ENCODE measurements at regions not wholly inside any gene's neighbourhood (a gene's known extent, or its start where the extent isn't known, plus 50 kb on each side); places are given as distances from the start of the nearest gene placed in this dataset.

DNA sequence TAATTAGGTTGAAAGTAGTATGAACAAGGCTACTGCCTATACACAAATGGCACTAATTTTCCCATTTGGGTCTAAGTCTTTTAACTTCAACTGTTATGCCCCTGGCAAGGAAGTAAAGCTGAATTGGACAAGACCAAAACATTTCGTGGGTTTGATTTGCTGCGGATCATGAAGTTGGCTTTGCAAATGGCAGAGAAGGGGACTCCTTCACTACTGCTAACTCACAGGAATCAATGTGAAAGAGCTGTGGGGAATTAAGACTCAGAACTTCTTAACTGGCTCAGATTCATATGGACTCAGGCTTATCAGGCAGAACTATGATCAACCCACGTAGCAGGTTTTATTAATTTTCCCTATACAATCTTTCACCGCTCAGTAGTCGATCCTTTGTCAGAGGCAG lies 73.8 kb upstream of the IFNE start:
- TF ChIP-seq, protein P1, sequence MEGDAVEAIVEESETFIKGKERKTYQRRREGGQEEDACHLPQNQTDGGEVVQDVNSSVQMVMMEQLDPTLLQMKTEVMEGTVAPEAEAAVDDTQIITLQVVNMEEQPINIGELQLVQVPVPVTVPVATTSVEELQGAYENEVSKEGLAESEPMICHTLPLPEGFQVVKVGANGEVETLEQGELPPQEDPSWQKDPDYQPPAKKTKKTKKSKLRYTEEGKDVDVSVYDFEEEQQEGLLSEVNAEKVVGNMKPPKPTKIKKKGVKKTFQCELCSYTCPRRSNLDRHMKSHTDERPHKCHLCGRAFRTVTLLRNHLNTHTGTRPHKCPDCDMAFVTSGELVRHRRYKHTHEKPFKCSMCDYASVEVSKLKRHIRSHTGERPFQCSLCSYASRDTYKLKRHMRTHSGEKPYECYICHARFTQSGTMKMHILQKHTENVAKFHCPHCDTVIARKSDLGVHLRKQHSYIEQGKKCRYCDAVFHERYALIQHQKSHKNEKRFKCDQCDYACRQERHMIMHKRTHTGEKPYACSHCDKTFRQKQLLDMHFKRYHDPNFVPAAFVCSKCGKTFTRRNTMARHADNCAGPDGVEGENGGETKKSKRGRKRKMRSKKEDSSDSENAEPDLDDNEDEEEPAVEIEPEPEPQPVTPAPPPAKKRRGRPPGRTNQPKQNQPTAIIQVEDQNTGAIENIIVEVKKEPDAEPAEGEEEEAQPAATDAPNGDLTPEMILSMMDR (IDR thresholded peaks at IDR 0.05; ENCODE audit: insufficient read depth, low read length, missing control alignments) = no peak
- no peak for DNase-seq (ENCODE audit: low read depth, low spot score)
- ChIA-PET CTCF (no interaction called here), POLR2A (no interaction called here)
- H3K4me3 ChIP-seq (ENCODE audit: low read depth, low read length) = peak overlapping the region; percentile 4

DNA sequence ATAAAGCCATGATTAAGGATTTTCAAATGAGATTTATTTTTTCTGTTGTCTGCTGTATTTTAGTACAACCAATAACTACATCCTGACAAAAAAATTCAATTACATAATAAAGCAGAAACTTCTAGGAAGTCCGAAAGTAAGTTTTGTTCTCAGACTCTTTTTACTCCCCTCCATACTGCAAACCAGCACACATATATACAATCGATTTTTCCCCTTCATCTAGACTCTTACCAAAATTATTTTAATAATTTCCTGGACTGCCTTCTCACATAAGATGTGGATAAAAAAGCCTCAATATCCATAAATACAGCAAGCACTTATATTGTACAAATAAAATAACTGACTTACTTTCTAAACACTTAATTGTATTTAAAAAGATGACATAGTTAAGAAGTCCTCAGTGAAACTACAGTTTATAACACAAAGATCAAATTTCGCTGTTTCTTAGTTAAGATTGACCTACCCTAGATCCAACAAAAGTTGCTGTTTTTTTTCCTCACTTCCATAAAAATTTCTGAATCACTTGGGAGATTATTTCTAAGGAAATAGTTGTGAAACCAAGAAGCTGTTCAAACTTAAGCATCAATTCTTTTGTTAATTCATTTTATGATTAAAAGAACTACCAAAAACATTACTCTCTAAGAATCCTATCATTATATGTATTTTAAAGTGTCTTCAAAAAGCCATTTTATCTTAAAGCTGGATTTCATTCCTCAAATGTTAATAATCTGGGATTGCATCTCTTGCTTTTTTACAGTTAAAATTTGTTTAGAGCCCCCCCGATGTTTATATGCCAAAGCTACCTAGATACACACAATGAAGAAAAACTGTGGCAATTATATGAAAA lies 74.7 kb upstream of the IFNE start:
- TF ChIP-seq, protein P1 (IDR thresholded peaks at IDR 0.05; ENCODE audit: insufficient read depth, low read length, missing control alignments) = no peak
- CTCF ChIA-PET = interaction anchor here (1.0 to 2.4 kb wide), 3 partner anchors 91 to 234 kb away, joined by 3 to 9 read pairs (median 3); no protein-coding TSS in a partner anchor
- DNase-seq (ENCODE audit: low read depth, low spot score) = no peak
- POLR2A ChIA-PET = interaction anchor here (0.7 kb wide), 1 partner anchor 222 kb away, joined by 3 read pairs; no protein-coding TSS in a partner anchor
- peak overlapping the region; percentile 76 for H3K4me3 ChIP-seq (ENCODE audit: low read depth, low read length)

DNA sequence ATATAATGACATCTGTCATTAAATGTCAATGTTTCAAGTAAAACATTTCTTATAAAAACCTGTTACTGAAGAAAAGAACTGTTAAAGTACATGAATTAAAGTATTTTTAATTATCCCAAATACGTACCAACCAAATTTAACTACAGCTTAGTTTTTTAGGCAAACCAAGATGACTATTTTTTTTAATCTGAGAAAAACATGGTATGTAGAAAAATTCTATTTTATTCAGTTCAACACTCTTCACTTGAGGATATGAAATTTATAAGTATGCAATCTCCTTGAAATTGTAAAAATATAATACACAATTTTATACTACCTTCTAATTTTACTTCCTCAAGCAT lies 75.3 kb upstream of the IFNE start:
- CTCF ChIA-PET = interaction anchor here (1.0 to 2.4 kb wide), 4 partner anchors 92 to 233 kb away, joined by 3 to 12 read pairs (median 6); no protein-coding TSS in a partner anchor
- peak overlapping the region; percentile 76 for H3K4me3 ChIP-seq (ENCODE audit: low read depth, low read length)
- TF ChIP-seq, protein P1 (IDR thresholded peaks at IDR 0.05; ENCODE audit: insufficient read depth, low read length, missing control alignments) = no peak
- DNase-seq (ENCODE audit: low read depth, low spot score) = no peak
- POLR2A ChIA-PET = interaction anchor here (0.7 kb wide), 1 partner anchor 222 kb away, joined by 3 read pairs; no protein-coding TSS in a partner anchor

DNA sequence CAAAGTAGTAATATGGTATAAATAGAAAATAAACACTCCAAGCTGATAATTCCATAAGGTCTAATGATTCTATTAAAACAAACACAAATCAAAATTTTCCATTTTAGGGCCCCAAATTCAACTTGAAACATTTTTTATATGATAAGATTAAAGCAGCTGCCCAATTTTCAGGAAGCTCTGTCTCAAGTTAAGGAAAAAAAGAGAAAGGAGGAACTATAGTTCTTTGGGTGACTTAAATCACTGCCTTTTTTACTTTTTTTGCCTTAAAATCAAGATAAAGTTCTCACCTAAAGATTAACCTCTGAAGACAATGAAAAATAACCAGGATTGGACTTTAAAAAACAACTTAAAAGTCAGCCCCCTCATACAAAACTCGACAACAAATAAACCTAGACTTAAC lies 76.0 kb upstream of the IFNE start:
- POLR2A ChIA-PET = interaction anchor here (1.7 to 1.8 kb wide), 2 partner anchors 34 to 120 kb away, joined by 7 to 8 read pairs; no protein-coding TSS in a partner anchor
- H3K4me3 ChIP-seq (ENCODE audit: low read depth, low read length) = peak overlapping the region; percentile 76
- DNase-seq (ENCODE audit: low read depth, low spot score) = no peak
- TF ChIP-seq, protein P1 (IDR thresholded peaks at IDR 0.05; ENCODE audit: insufficient read depth, low read length, missing control alignments) = no peak
- CTCF ChIA-PET = interaction anchor here (1.0 to 2.4 kb wide), 5 partner anchors 23 to 233 kb away, joined by 3 to 12 read pairs (median 9); no protein-coding TSS in a partner anchor

DNA sequence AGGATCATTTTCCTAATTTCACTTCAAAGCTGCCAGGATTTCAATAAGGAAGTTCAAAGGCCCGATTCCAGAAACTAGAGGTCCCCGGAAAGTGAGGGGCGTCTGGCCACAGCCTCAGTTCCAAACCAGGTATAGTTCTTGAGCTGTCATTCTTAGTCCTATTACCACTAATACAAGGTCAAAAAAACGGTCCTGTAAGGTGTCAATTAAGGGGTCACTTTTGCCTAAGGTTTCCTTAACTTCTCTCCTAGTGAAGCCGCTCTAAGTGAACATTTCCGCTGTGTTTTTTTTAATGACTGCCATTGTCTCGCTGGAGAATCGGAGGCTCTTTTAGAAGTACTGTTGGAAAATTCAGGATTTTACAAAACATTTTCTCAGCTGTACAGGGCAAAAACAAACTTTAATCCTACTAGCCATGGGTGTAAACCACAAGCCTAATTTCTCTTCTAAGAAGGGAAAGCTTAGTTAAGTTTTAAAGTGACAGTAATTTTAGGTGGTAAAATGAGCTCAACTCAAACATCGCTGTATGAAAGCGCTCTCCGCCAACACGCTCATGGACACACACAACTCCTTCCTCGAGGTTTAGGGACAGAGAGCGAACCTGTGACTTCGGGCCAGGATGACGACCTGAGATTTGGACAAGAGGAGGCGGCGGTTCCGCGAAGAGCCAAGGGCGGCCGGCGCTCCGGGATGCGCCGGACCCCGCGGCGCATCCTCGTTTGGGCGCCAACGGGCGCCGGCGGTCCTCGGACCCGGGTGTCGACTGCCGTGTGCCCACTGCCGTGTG lies 76.7 kb upstream of the IFNE start:
- ChIA-PET CTCF (interaction anchor here (1.0 to 2.4 kb wide), 7 partner anchors 9 to 232 kb away, joined by 3 to 12 read pairs (median 4); no protein-coding TSS in a partner anchor), POLR2A (interaction anchor here (1.0 to 1.8 kb wide), 7 partner anchors 16 to 244 kb away, joined by 3 to 8 read pairs (median 6); no protein-coding TSS in a partner anchor)
- TF ChIP-seq, protein P1 (IDR thresholded peaks at IDR 0.05; ENCODE audit: insufficient read depth, low read length, missing control alignments) = no peak
- H3K4me3 ChIP-seq (ENCODE audit: low read depth, low read length) = peak overlapping the region; percentile 76
- DNase-seq (ENCODE audit: low read depth, low spot score) = no peak

Measured in AG04449 (cell line).